ENCODE measurements at regions not wholly inside any gene's neighbourhood (a gene's known extent, or its start where the extent isn't known, plus 50 kb on each side); places are given as distances from the start of the nearest gene placed in this dataset.
A peak's percentile ranks its signal among the peaks of the same experiment; 100 is the strongest.

DNA sequence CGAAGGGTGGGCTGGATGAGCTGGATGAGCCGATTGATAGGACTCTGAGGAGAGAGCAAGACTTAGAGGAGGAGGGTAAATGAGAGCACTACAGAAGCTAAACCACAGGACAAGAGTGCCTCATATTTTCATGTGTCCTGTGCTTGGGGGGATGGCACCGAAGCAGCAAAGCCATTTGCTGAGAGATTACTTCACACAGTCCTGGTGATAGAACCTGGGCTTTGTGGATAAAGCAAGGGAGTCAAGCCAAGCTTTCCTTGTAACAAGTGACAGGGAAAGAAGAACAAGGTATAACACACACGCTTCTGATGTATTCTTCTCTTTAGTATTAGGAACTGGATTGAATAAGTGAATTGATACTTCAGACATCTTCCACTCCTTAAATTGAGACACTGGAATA, 253.7 kb downstream of the ANKRD7 start:
- Histone ChIP-seq H3K27ac (ENCODE audit: insufficient read depth in 1 of 2, low read depth in 1 of 2, low read length in 2 of 2, poor library complexity in 1 of 2, severe bottlenecking in 2 of 2) (no peak overlapping the region), H3K4me1 (ENCODE audit: control extremely low read depth in 1 of 4, control insufficient read depth in 4 of 4, insufficient read depth in 4 of 4, low read length in 3 of 4) (no peaks in the 10 kb centered on the region), H3K4me3 (ENCODE audit: control insufficient read depth in 1 of 7, extremely low read depth in 1 of 7, insufficient read depth in 4 of 7, low read depth in 2 of 7, low read length in 6 of 7) (no peak overlapping the region), H3K36me3 (ENCODE audit: control insufficient read depth in 4 of 4, insufficient read depth in 4 of 4, low read length in 3 of 4) (no peaks in the 10 kb centered on the region), H3K27me3 (replicated peaks in 2 of 5; ENCODE audit: control insufficient read depth in 4 of 5, insufficient read depth in 5 of 5, low read length in 4 of 5) (no peaks in the 10 kb centered on the region), H3K9me3 (ENCODE audit: control extremely low read depth in 1 of 5, control insufficient read depth in 4 of 5, insufficient read depth in 2 of 5, low read depth in 1 of 5, low read length in 4 of 5) (peaks cover 0 to 5% (median 2%) of the 10 kb centered on the region in 5 experiments)
- CTCF ChIA-PET = no interaction called here
- POLR2A ChIA-PET = no interaction called here
- no peak for DNase-seq
- 97% methylated on average over 4 of the region's 4 CpGs for WGBS (ENCODE audit: insufficient coverage)

GRCh38 chr7:118478931-118479330, 254.4 kb downstream of the ANKRD7 start:
- H3K36me3 ChIP-seq (ENCODE audit: control insufficient read depth in 4 of 4, insufficient read depth in 4 of 4, low read length in 3 of 4) = no peaks in the 10 kb centered on the region
- no peak overlapping the region for H3K4me3 ChIP-seq (ENCODE audit: control insufficient read depth in 1 of 7, extremely low read depth in 1 of 7, insufficient read depth in 4 of 7, low read depth in 2 of 7, low read length in 6 of 7)
- H3K27me3 ChIP-seq (replicated peaks in 2 of 5; ENCODE audit: control insufficient read depth in 4 of 5, insufficient read depth in 5 of 5, low read length in 4 of 5) = no peaks in the 10 kb centered on the region
- peaks cover 0 to 5% (median 2%) of the 10 kb centered on the region in 5 experiments for H3K9me3 ChIP-seq (ENCODE audit: control extremely low read depth in 1 of 5, control insufficient read depth in 4 of 5, insufficient read depth in 2 of 5, low read depth in 1 of 5, low read length in 4 of 5)
- no peaks in the 10 kb centered on the region for H3K4me1 ChIP-seq (ENCODE audit: control extremely low read depth in 1 of 4, control insufficient read depth in 4 of 4, insufficient read depth in 4 of 4, low read length in 3 of 4)
- DNase-seq = no peak
- WGBS (ENCODE audit: insufficient coverage) = 86% methylated on average over 1 of the region's 2 CpGs
- H3K27ac ChIP-seq (ENCODE audit: insufficient read depth in 1 of 2, low read depth in 1 of 2, low read length in 2 of 2, poor library complexity in 1 of 2, severe bottlenecking in 2 of 2) = no peak overlapping the region
- ChIA-PET POLR2A (no interaction called here), CTCF (no interaction called here)

- no peak overlapping the region for H3K4me3 ChIP-seq (ENCODE audit: control insufficient read depth in 1 of 7, extremely low read depth in 1 of 7, insufficient read depth in 4 of 7, low read depth in 2 of 7, low read length in 6 of 7)
- no peaks in the 10 kb centered on the region for H3K4me1 ChIP-seq (ENCODE audit: control extremely low read depth in 1 of 4, control insufficient read depth in 4 of 4, insufficient read depth in 4 of 4, low read length in 3 of 4)
- no peak for DNase-seq
- no peaks in the 10 kb centered on the region for H3K27me3 ChIP-seq (replicated peaks in 2 of 5; ENCODE audit: control insufficient read depth in 4 of 5, insufficient read depth in 5 of 5, low read length in 4 of 5)
- no peaks in the 10 kb centered on the region for H3K36me3 ChIP-seq (ENCODE audit: control insufficient read depth in 4 of 4, insufficient read depth in 4 of 4, low read length in 3 of 4)
- ChIA-PET CTCF (no interaction called here), POLR2A (no interaction called here)
- no peak overlapping the region for H3K27ac ChIP-seq (ENCODE audit: insufficient read depth in 1 of 2, low read depth in 1 of 2, low read length in 2 of 2, poor library complexity in 1 of 2, severe bottlenecking in 2 of 2)
- H3K9me3 ChIP-seq (ENCODE audit: control extremely low read depth in 1 of 5, control insufficient read depth in 4 of 5, insufficient read depth in 2 of 5, low read depth in 1 of 5, low read length in 4 of 5) = no peaks in the 10 kb centered on the region
- WGBS (ENCODE audit: insufficient coverage) = no CpG with 5 or more reads among the region's 5 CpGs
These were observed 268.0 kb downstream of the ANKRD7 start for GRCh38 chr7:118492466-118492865.

- H3K36me3 ChIP-seq (ENCODE audit: control insufficient read depth in 4 of 4, insufficient read depth in 4 of 4, low read length in 3 of 4) = no peaks in the 10 kb centered on the region
- no peaks in the 10 kb centered on the region for H3K9me3 ChIP-seq (ENCODE audit: control extremely low read depth in 1 of 5, control insufficient read depth in 4 of 5, insufficient read depth in 2 of 5, low read depth in 1 of 5, low read length in 4 of 5)
- no peaks in the 10 kb centered on the region for H3K27me3 ChIP-seq (replicated peaks in 2 of 5; ENCODE audit: control insufficient read depth in 4 of 5, insufficient read depth in 5 of 5, low read length in 4 of 5)
- no peak for DNase-seq
- H3K27ac ChIP-seq (ENCODE audit: insufficient read depth in 1 of 2, low read depth in 1 of 2, low read length in 2 of 2, poor library complexity in 1 of 2, severe bottlenecking in 2 of 2) = no peak overlapping the region
- H3K4me1 ChIP-seq (ENCODE audit: control extremely low read depth in 1 of 4, control insufficient read depth in 4 of 4, insufficient read depth in 4 of 4, low read length in 3 of 4) = no peaks in the 10 kb centered on the region
- CTCF ChIA-PET = no interaction called here
- no peak overlapping the region for H3K4me3 ChIP-seq (ENCODE audit: control insufficient read depth in 1 of 7, extremely low read depth in 1 of 7, insufficient read depth in 4 of 7, low read depth in 2 of 7, low read length in 6 of 7)
- POLR2A ChIA-PET = no interaction called here
These were observed 271.7 kb downstream of the ANKRD7 start for GRCh38 chr7:118496138-118496644.

GRCh38 chr7:118502235-118502634, 277.7 kb downstream of the ANKRD7 start:
- 31% methylated on average over 2 of the region's 3 CpGs for WGBS (ENCODE audit: insufficient coverage)
- ChIA-PET POLR2A (no interaction called here), CTCF (no interaction called here)
- peak in 2 of 3 donors; percentile 13 to 18 for DNase-seq
- Histone ChIP-seq H3K4me3 (ENCODE audit: control insufficient read depth in 1 of 7, extremely low read depth in 1 of 7, insufficient read depth in 4 of 7, low read depth in 2 of 7, low read length in 6 of 7) (no peak overlapping the region), H3K36me3 (ENCODE audit: control insufficient read depth in 4 of 4, insufficient read depth in 4 of 4, low read length in 3 of 4) (no peaks in the 10 kb centered on the region), H3K27me3 (replicated peaks in 2 of 5; ENCODE audit: control insufficient read depth in 4 of 5, insufficient read depth in 5 of 5, low read length in 4 of 5) (no peaks in the 10 kb centered on the region), H3K9me3 (ENCODE audit: control extremely low read depth in 1 of 5, control insufficient read depth in 4 of 5, insufficient read depth in 2 of 5, low read depth in 1 of 5, low read length in 4 of 5) (no peaks in the 10 kb centered on the region), H3K4me1 (ENCODE audit: control extremely low read depth in 1 of 4, control insufficient read depth in 4 of 4, insufficient read depth in 4 of 4, low read length in 3 of 4) (peaks cover 0 to 4% (median under 1%) of the 10 kb centered on the region in 4 experiments), H3K27ac (ENCODE audit: insufficient read depth in 1 of 2, low read depth in 1 of 2, low read length in 2 of 2, poor library complexity in 1 of 2, severe bottlenecking in 2 of 2) (no peak overlapping the region)

GRCh38 chr7:118511146-118511545, 286.6 kb downstream of the ANKRD7 start:
- Histone ChIP-seq H3K27me3 (replicated peaks in 2 of 5; ENCODE audit: control insufficient read depth in 4 of 5, insufficient read depth in 5 of 5, low read length in 4 of 5) (no peaks in the 10 kb centered on the region), H3K9me3 (ENCODE audit: control extremely low read depth in 1 of 5, control insufficient read depth in 4 of 5, insufficient read depth in 2 of 5, low read depth in 1 of 5, low read length in 4 of 5) (no peaks in the 10 kb centered on the region), H3K4me3 (ENCODE audit: control insufficient read depth in 1 of 7, extremely low read depth in 1 of 7, insufficient read depth in 4 of 7, low read depth in 2 of 7, low read length in 6 of 7) (no peak overlapping the region), H3K27ac (ENCODE audit: insufficient read depth in 1 of 2, low read depth in 1 of 2, low read length in 2 of 2, poor library complexity in 1 of 2, severe bottlenecking in 2 of 2) (no peak overlapping the region), H3K36me3 (ENCODE audit: control insufficient read depth in 4 of 4, insufficient read depth in 4 of 4, low read length in 3 of 4) (no peaks in the 10 kb centered on the region), H3K4me1 (ENCODE audit: control extremely low read depth in 1 of 4, control insufficient read depth in 4 of 4, insufficient read depth in 4 of 4, low read length in 3 of 4) (no peaks in the 10 kb centered on the region)
- ChIA-PET CTCF (interaction anchor here (1.1 kb wide), 1 partner anchor 10 kb away, joined by 3 read pairs; no protein-coding TSS in a partner anchor), POLR2A (no interaction called here)
- WGBS (ENCODE audit: insufficient coverage) = no CpG with 5 or more reads among the region's 2 CpGs
- no peak for DNase-seq

GRCh38 chr7:118517275-118517674, 292.8 kb downstream of the ANKRD7 start:
- no peaks in the 10 kb centered on the region for H3K27me3 ChIP-seq (replicated peaks in 2 of 5; ENCODE audit: control insufficient read depth in 4 of 5, insufficient read depth in 5 of 5, low read length in 4 of 5)
- no peak overlapping the region for H3K4me3 ChIP-seq (ENCODE audit: control insufficient read depth in 1 of 7, extremely low read depth in 1 of 7, insufficient read depth in 4 of 7, low read depth in 2 of 7, low read length in 6 of 7)
- ChIA-PET POLR2A (no interaction called here), CTCF (no interaction called here)
- H3K27ac ChIP-seq (ENCODE audit: insufficient read depth in 1 of 2, low read depth in 1 of 2, low read length in 2 of 2, poor library complexity in 1 of 2, severe bottlenecking in 2 of 2) = no peak overlapping the region
- no peak for DNase-seq
- WGBS (ENCODE audit: insufficient coverage) = no CpG with 5 or more reads among the region's 1 CpG
- no peaks in the 10 kb centered on the region for H3K9me3 ChIP-seq (ENCODE audit: control extremely low read depth in 1 of 5, control insufficient read depth in 4 of 5, insufficient read depth in 2 of 5, low read depth in 1 of 5, low read length in 4 of 5)
- no peaks in the 10 kb centered on the region for H3K36me3 ChIP-seq (ENCODE audit: control insufficient read depth in 4 of 4, insufficient read depth in 4 of 4, low read length in 3 of 4)
- no peaks in the 10 kb centered on the region for H3K4me1 ChIP-seq (ENCODE audit: control extremely low read depth in 1 of 4, control insufficient read depth in 4 of 4, insufficient read depth in 4 of 4, low read length in 3 of 4)
